ENCODE measurements at regions not wholly inside any gene's neighbourhood (a gene's known extent, or its start where the extent isn't known, plus 50 kb on each side); places are given as distances from the start of the nearest gene placed in this dataset.

- TF ChIP-seq CTCF (IDR thresholded peaks at IDR 0.05; ENCODE audit: borderline replicate concordance, extremely low read depth, insufficient read depth) = no peak
- no peaks in the 10 kb centered on the region for H3K36me3 ChIP-seq (ENCODE audit: control insufficient read depth in 2 of 3, insufficient read depth in 3 of 3, low read length in 3 of 3)
- H3K4me3 ChIP-seq (ENCODE audit: low read length in 3 of 3) = no peak overlapping the region
- no peaks in the 10 kb centered on the region for H3K9me3 ChIP-seq (ENCODE audit: control insufficient read depth in 2 of 3, insufficient read depth in 1 of 3, low read length in 3 of 3)
- no peak overlapping the region for H3K9ac ChIP-seq (ENCODE audit: low read length in 3 of 3)
- DNase-seq (no peak), FAIRE-seq (no peak)
- intact Hi-C loops (cut with DNase I) = no loop called here
- no peak overlapping the region for H3K27ac ChIP-seq (ENCODE audit: low read depth in 2 of 2, low read length in 2 of 2)
- no peaks in the 10 kb centered on the region for H3K27me3 ChIP-seq (ENCODE audit: control insufficient read depth, insufficient read depth, low read length)
- H3K4me1 ChIP-seq (ENCODE audit: control insufficient read depth in 2 of 3, insufficient read depth in 2 of 3, low read depth in 1 of 3, low read length in 3 of 3) = no peaks in the 10 kb centered on the region
Observed at GRCh38 chr5:89418407-89419085, 535.6 kb upstream of the MEF2C start.

DNA sequence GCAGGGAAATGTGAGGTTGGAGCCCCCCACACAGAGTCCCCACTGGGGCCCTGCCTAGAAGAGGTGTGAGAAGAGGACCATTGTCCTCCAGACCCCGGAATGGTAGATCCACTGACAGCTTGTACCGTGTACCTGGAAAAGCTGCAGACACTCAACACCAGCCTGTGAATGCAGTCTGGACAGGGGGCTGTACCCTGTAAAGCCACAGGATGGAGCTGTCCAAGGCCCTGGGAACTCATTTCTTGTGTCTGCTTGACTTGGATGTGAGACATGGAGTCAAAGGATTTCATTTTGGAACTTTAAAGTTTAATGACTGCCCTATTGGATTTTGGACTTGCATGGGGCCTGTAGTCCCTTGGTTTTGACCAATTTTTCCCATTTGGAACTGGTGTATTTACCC is 535.0 kb upstream of the MEF2C start:
- H3K4me1 ChIP-seq (ENCODE audit: control insufficient read depth in 2 of 3, insufficient read depth in 2 of 3, low read depth in 1 of 3, low read length in 3 of 3) = no peaks in the 10 kb centered on the region
- no peak overlapping the region for H3K4me3 ChIP-seq (ENCODE audit: low read length in 3 of 3)
- no peaks in the 10 kb centered on the region for H3K9me3 ChIP-seq (ENCODE audit: control insufficient read depth in 2 of 3, insufficient read depth in 1 of 3, low read length in 3 of 3)
- no peak for TF ChIP-seq CTCF (IDR thresholded peaks at IDR 0.05; ENCODE audit: borderline replicate concordance, extremely low read depth, insufficient read depth)
- no peak overlapping the region for H3K9ac ChIP-seq (ENCODE audit: low read length in 3 of 3)
- H3K27ac ChIP-seq (ENCODE audit: low read depth in 2 of 2, low read length in 2 of 2) = no peak overlapping the region
- H3K27me3 ChIP-seq (ENCODE audit: control insufficient read depth, insufficient read depth, low read length) = no peaks in the 10 kb centered on the region
- intact Hi-C loops (cut with DNase I) = no loop called here
- no peaks in the 10 kb centered on the region for H3K36me3 ChIP-seq (ENCODE audit: control insufficient read depth in 2 of 3, insufficient read depth in 3 of 3, low read length in 3 of 3)
- FAIRE-seq = no peak
- peak in 1 of 5 donors; percentile 22 for DNase-seq

- H3K36me3 ChIP-seq (ENCODE audit: control insufficient read depth in 2 of 3, insufficient read depth in 3 of 3, low read length in 3 of 3) = no peaks in the 10 kb centered on the region
- H3K4me3 ChIP-seq (ENCODE audit: low read length in 3 of 3) = no peak overlapping the region
- TF ChIP-seq CTCF (IDR thresholded peaks at IDR 0.05; ENCODE audit: borderline replicate concordance, extremely low read depth, insufficient read depth) = no peak
- no peaks in the 10 kb centered on the region for H3K4me1 ChIP-seq (ENCODE audit: control insufficient read depth in 2 of 3, insufficient read depth in 2 of 3, low read depth in 1 of 3, low read length in 3 of 3)
- intact Hi-C loops (cut with DNase I) = no loop called here
- DNase-seq (no peak), FAIRE-seq (no peak)
- H3K9ac ChIP-seq (ENCODE audit: low read length in 3 of 3) = no peak overlapping the region
- H3K27me3 ChIP-seq (ENCODE audit: control insufficient read depth, insufficient read depth, low read length) = no peaks in the 10 kb centered on the region
- H3K27ac ChIP-seq (ENCODE audit: low read depth in 2 of 2, low read length in 2 of 2) = no peak overlapping the region
- no peaks in the 10 kb centered on the region for H3K9me3 ChIP-seq (ENCODE audit: control insufficient read depth in 2 of 3, insufficient read depth in 1 of 3, low read length in 3 of 3)
Observed at GRCh38 chr5:89417515-89417914, 534.5 kb upstream of the MEF2C start.

DNA sequence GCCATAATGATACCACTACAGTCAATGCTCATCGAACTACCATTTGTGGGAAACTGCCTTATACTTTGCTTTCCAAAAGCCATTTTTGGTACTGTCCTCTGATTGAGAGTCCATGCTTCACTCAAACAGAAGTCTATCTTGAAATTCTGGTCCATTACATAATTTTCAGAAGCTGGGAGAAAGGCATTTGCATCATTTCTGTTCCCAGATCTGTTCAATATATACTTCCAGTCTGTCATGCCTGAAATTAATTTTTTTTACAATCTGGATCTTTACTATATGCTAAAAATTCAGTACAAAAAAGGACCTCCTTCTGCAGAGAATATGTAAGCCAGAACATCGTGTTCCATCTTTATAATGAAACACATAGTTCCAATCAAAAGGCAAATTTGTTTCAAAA is 528.9 kb upstream of the MEF2C start:
- FAIRE-seq (no peak), DNase-seq (no peak)
- TF ChIP-seq CTCF (IDR thresholded peaks at IDR 0.05; ENCODE audit: borderline replicate concordance, extremely low read depth, insufficient read depth) = no peak
- Histone ChIP-seq H3K9ac (ENCODE audit: low read length in 3 of 3) (no peak overlapping the region), H3K4me3 (ENCODE audit: low read length in 3 of 3) (no peak overlapping the region), H3K4me1 (ENCODE audit: control insufficient read depth in 2 of 3, insufficient read depth in 2 of 3, low read depth in 1 of 3, low read length in 3 of 3) (no peaks in the 10 kb centered on the region), H3K27ac (ENCODE audit: low read depth in 2 of 2, low read length in 2 of 2) (no peak overlapping the region), H3K9me3 (ENCODE audit: control insufficient read depth in 2 of 3, insufficient read depth in 1 of 3, low read length in 3 of 3) (no peaks in the 10 kb centered on the region), H3K36me3 (ENCODE audit: control insufficient read depth in 2 of 3, insufficient read depth in 3 of 3, low read length in 3 of 3) (no peaks in the 10 kb centered on the region), H3K27me3 (ENCODE audit: control insufficient read depth, insufficient read depth, low read length) (no peaks in the 10 kb centered on the region)
- intact Hi-C loops (cut with DNase I) = no loop called here
